ENCODE measurements at regions not wholly inside any gene's neighbourhood (a gene's known extent, or its start where the extent isn't known, plus 50 kb on each side); places are given as distances from the start of the nearest gene placed in this dataset.

DNA sequence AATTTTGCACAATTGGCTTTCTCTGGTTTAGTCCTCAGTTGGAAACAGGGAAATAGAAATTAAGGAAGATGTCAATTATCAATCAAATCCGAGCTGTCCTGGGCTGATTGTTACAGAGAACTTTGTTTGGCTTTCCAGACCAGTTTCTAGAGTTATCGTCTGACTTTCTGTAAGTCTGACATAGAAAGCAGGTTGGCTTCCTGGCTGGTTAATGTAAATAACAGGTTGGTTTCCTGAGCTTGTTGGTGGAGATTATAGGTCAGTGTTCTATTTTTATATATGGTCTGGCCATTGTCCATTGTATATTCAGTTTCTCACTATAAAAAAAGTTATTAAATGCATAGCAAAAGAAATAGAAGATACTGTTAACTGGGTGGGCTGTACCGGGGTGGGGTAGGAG, 204.8 kb downstream of the MBD2 start:
- no peak overlapping the region for H3K4ac ChIP-seq (ENCODE audit: low read depth, low read length)
- no peaks in the 10 kb centered on the region for H3K27me3 ChIP-seq (ENCODE audit: insufficient read depth, low read length)
- no peaks in the 10 kb centered on the region for H3K9me3 ChIP-seq (ENCODE audit: control insufficient read depth, low read depth, low read length)
- no peak overlapping the region for H2BK120ac ChIP-seq (ENCODE audit: low read depth, low read length, poor library complexity, severe bottlenecking)
- WGBS (ENCODE audit: extremely low coverage, insufficient read length, low lambda C conversion rate) = no CpG with 5 or more reads among the region's 3 CpGs
- H3K23me2 ChIP-seq (ENCODE audit: insufficient read length, low read depth, low read length, poor library complexity, severe bottlenecking) = no peaks in the 10 kb centered on the region
- H3K4me1 ChIP-seq (ENCODE audit: insufficient read depth, low read length) = no peaks in the 10 kb centered on the region
- H3K9me3 Mint-ChIP-seq = no peaks in the 10 kb centered on the region
- no peak overlapping the region for H3K18ac ChIP-seq (ENCODE audit: insufficient read length, low read depth, low read length)
- H4K91ac ChIP-seq (ENCODE audit: insufficient read length, low read depth, low read length) = no peak overlapping the region
- no peaks in the 10 kb centered on the region for H4K20me1 ChIP-seq (ENCODE audit: control insufficient read depth, insufficient read depth, insufficient read length)
- H3K27me3 Mint-ChIP-seq (ENCODE audit: low read depth) = no peaks in the 10 kb centered on the region
- H2BK15ac ChIP-seq (ENCODE audit: low read depth, low read length) = no peak overlapping the region
- no peak overlapping the region for H2BK5ac ChIP-seq (ENCODE audit: insufficient read length, low read length)
- H3K27ac Mint-ChIP-seq = no peak overlapping the region
- H3K4me1 Mint-ChIP-seq = peaks cover 7 to 8% of the 10 kb centered on the region in 2 experiments; a peak in 3 of 4 replicates
- TF ChIP-seq, protein P1, sequence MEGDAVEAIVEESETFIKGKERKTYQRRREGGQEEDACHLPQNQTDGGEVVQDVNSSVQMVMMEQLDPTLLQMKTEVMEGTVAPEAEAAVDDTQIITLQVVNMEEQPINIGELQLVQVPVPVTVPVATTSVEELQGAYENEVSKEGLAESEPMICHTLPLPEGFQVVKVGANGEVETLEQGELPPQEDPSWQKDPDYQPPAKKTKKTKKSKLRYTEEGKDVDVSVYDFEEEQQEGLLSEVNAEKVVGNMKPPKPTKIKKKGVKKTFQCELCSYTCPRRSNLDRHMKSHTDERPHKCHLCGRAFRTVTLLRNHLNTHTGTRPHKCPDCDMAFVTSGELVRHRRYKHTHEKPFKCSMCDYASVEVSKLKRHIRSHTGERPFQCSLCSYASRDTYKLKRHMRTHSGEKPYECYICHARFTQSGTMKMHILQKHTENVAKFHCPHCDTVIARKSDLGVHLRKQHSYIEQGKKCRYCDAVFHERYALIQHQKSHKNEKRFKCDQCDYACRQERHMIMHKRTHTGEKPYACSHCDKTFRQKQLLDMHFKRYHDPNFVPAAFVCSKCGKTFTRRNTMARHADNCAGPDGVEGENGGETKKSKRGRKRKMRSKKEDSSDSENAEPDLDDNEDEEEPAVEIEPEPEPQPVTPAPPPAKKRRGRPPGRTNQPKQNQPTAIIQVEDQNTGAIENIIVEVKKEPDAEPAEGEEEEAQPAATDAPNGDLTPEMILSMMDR (conservative IDR thresholded peaks at IDR 0.05) = no peak
- H2BK20ac ChIP-seq (ENCODE audit: low read depth, low read length, poor library complexity, severe bottlenecking) = no peak overlapping the region
- no peak overlapping the region for H2AK5ac ChIP-seq (ENCODE audit: insufficient read length, low read length)
- no peak overlapping the region for H2AFZ ChIP-seq (ENCODE audit: low read length)
- no peak overlapping the region for H3T11ph ChIP-seq (ENCODE audit: low read length)
- no peaks in the 10 kb centered on the region for H3K79me2 ChIP-seq (ENCODE audit: insufficient read depth, low read length)
- no peak overlapping the region for H3K27ac ChIP-seq (ENCODE audit: insufficient read length, low read depth, low read length)
- H3K36me3 Mint-ChIP-seq (ENCODE audit: insufficient read depth in 1 of 3, low read depth in 3 of 3) = no peaks in the 10 kb centered on the region
- no peak overlapping the region for H3K4me3 Mint-ChIP-seq
- no peak overlapping the region for H3K4me2 ChIP-seq (ENCODE audit: insufficient read depth, insufficient read length, low read length)
- H3K79me1 ChIP-seq (ENCODE audit: insufficient read depth, low read depth, low read length, poor library complexity, severe bottlenecking) = no peaks in the 10 kb centered on the region
- no peak overlapping the region for H4K8ac ChIP-seq (replicated peaks; ENCODE audit: insufficient read length, low read depth, low read length)
- no peak overlapping the region for H3K23ac ChIP-seq (ENCODE audit: insufficient read length, low read depth, low read length)
- no peak overlapping the region for H2BK12ac ChIP-seq (ENCODE audit: insufficient read length, low read depth, low read length)
- no peak for DNase-seq
- H3K56ac ChIP-seq (ENCODE audit: insufficient read length, low read depth, low read length) = no peak overlapping the region
- no peak overlapping the region for H3K9ac ChIP-seq (ENCODE audit: extremely low read depth, insufficient read length, low read length)
- H3K14ac ChIP-seq (ENCODE audit: insufficient read depth, low read length) = no peak overlapping the region
- no peak overlapping the region for H4K5ac ChIP-seq (ENCODE audit: insufficient read length, low read depth, low read length)

Data from H9 (cell line).